Naive thymus-derived CD4-positive, alpha-beta T cell (primary cell): ENCODE measurements at regions not wholly inside any gene's neighbourhood (a gene's known extent, or its start where the extent isn't known, plus 50 kb on each side); places are given as distances from the start of the nearest gene placed in this dataset.

Experiments
- ATAC-seq: fragments of 150-1000 bp; cut with Tn5 transposase; 2 replicates; pipeline ENCODE4 v1.10.0; 2021; ENCODE audit warnings: mild to moderate bottlenecking, moderate library complexity
- CTCF ChIA-PET: fragments of 350-600 bp; sonication (Branson Sonifier 250); formaldehyde crosslinking; loops from one replicate; lab custom pipeline; 2021; ENCODE audit warnings: antibody characterized with exemption; lab: Charles Lee
- POLR2A ChIA-PET: fragments of 350-600 bp; sonication (Branson Sonifier 250); formaldehyde crosslinking; loops from one replicate; lab custom pipeline; 2021; ENCODE audit warnings: antibody characterized with exemption, inconsistent platforms; lab: Charles Lee
- DNase-seq, 9 donors: peaks; one replicate each; pipeline versions ENCODE4 v3.0.0 to v3.0.0-alpha.2; 2020 to 2022; ENCODE audit warnings: mixed read lengths in 1 of 9
- H3K27ac ChIP-seq: one replicate; pipeline ENCODE4 v1.7.0; 2013; ENCODE audit warnings: mild to moderate bottlenecking, low read depth, low read length, moderate library complexity
- H3K27me3 ChIP-seq, 2 donors: one replicate each; pipeline ENCODE4 v1.7.0; 2013; ENCODE audit warnings: low read length in 2 of 2, mild to moderate bottlenecking in 2 of 2, moderate library complexity in 2 of 2; ENCODE audit not compliant: control insufficient read depth in 2 of 2, insufficient read depth in 2 of 2
- H3K36me3 ChIP-seq, 3 experiments: 1 replicate in 2 of 3; 2 replicates in 1 of 3; pipeline ENCODE4 v1.7.0; 2013; ENCODE audit warnings: low read length in 3 of 3, mild to moderate bottlenecking in 3 of 3, moderate library complexity in 1 of 3; ENCODE audit not compliant: insufficient read depth in 3 of 3, control insufficient read depth in 2 of 3
- H3K4me1 ChIP-seq, 2 donors: one replicate each; pipeline ENCODE4 v1.7.0; 2013; ENCODE audit warnings: low read length in 2 of 2, mild to moderate bottlenecking in 2 of 2, moderate library complexity in 1 of 2; ENCODE audit not compliant: control insufficient read depth in 2 of 2, insufficient read depth in 2 of 2
- H3K4me3 ChIP-seq: 2 replicates; pipeline ENCODE4 v1.7.0; 2013; ENCODE audit warnings: mild to moderate bottlenecking, low read length
- H3K9me3 ChIP-seq, 3 experiments: 1 replicate in 2 of 3; 2 replicates in 1 of 3; pipeline ENCODE4 v1.7.0; 2013; ENCODE audit warnings: low read length in 3 of 3; ENCODE audit not compliant: control insufficient read depth in 2 of 3
- H3K27ac Mint-ChIP-seq, 9 donors: one replicate each; pipeline ENCODE4 v1.8.0; 2020 to 2022; ENCODE audit warnings: mixed read lengths in 9 of 9, mild to moderate bottlenecking in 8 of 9, moderate library complexity in 5 of 9, inconsistent platforms in 2 of 9
- H3K27me3 Mint-ChIP-seq, 5 donors: one replicate each; pipeline ENCODE4 v1.8.0; 2021 to 2022; ENCODE audit warnings: mixed read lengths in 5 of 5, mild to moderate bottlenecking in 1 of 5
- H3K36me3 Mint-ChIP-seq, 5 donors: one replicate each; pipeline ENCODE4 v1.8.0; 2020 to 2022; ENCODE audit warnings: mixed read lengths in 5 of 5, mild to moderate bottlenecking in 3 of 5, inconsistent platforms in 1 of 5
- H3K4me1 Mint-ChIP-seq, 7 donors: one replicate each; pipeline ENCODE4 v1.8.0; 2020 to 2022; ENCODE audit warnings: mixed read lengths in 7 of 7, mild to moderate bottlenecking in 3 of 7, inconsistent platforms in 1 of 7
- H3K4me3 Mint-ChIP-seq, 10 donors: one replicate each; pipeline ENCODE4 v1.8.0; 2020 to 2022; ENCODE audit warnings: mild to moderate bottlenecking in 10 of 10, mixed read lengths in 10 of 10, moderate library complexity in 6 of 10, inconsistent platforms in 2 of 10
- H3K9me3 Mint-ChIP-seq, 11 donors: one replicate each; pipeline ENCODE4 v1.8.0; 2020 to 2022; ENCODE audit warnings: mixed read lengths in 11 of 11, mild to moderate bottlenecking in 4 of 11, inconsistent platforms in 1 of 11, moderate library complexity in 1 of 11
- intact Hi-C, 2 donors: fragments of 100-400 bp; cut with micrococcal nuclease; formaldehyde crosslinking; loops; one replicate each; pipeline ENCODE4 v1.15.1; 2023

DNA sequence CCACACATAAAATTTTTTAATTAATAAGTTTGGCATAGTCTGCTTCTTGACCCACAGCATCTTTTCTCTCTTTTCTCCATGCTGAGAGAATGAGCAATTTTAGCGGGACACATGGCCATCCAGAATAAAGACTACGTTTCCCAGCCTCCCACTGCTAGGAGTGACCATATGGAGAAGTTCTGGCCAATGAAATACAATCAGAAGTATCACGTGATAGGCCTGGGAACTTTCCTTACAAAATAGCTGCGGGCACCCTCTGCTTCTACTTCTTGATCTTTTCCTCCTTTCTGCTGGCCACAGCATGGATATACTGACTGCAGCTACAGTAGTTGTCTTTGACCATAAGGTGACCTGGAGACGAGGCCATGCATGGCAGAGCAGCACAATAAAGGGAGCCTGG, 348.0 kb downstream of the BCOR start:
- ChIA-PET POLR2A (no interaction called here), CTCF (no interaction called here)
- H3K27me3 Mint-ChIP-seq: no peaks in the 10 kb centered on the region
- H3K4me3 ChIP-seq: no peak overlapping the region
- DNase-seq (no peak), ATAC-seq (peak; percentile 37)
- no peak overlapping the region for H3K27ac ChIP-seq
- intact Hi-C loops: no loop called here
- no peaks in the 10 kb centered on the region for H3K36me3 Mint-ChIP-seq
- H3K9me3 ChIP-seq: no peaks in the 10 kb centered on the region
- no peak overlapping the region for H3K27ac Mint-ChIP-seq
- H3K36me3 ChIP-seq: no peaks in the 10 kb centered on the region
- H3K4me3 Mint-ChIP-seq: no peak overlapping the region
- peaks cover 0 to 11% (median 6%) of the 10 kb centered on the region in 7 donors for H3K4me1 Mint-ChIP-seq
- no peaks in the 10 kb centered on the region for H3K27me3 ChIP-seq
- H3K9me3 Mint-ChIP-seq: peaks cover 0 to 1% (median 0%) of the 10 kb centered on the region in 11 donors
- peaks cover 0 to 3% of the 10 kb centered on the region in 2 donors for H3K4me1 ChIP-seq

GRCh38 chrX:39750256-39750790, 347.4 kb downstream of the BCOR start:
- Mint-ChIP-seq H3K9me3 (peaks cover 0 to 1% (median 0%) of the 10 kb centered on the region in 11 donors), H3K36me3 (no peaks in the 10 kb centered on the region), H3K4me3 (no peak overlapping the region), H3K27me3 (no peaks in the 10 kb centered on the region), H3K4me1 (peaks cover 0 to 11% (median 6%) of the 10 kb centered on the region in 7 donors), H3K27ac (peak overlapping the region in 1 of 9 donors; percentile 46)
- Histone ChIP-seq H3K27ac (no peak overlapping the region), H3K4me3 (no peak overlapping the region), H3K4me1 (peaks cover 0 to 3% of the 10 kb centered on the region in 2 donors), H3K36me3 (no peaks in the 10 kb centered on the region), H3K9me3 (no peaks in the 10 kb centered on the region), H3K27me3 (no peaks in the 10 kb centered on the region)
- intact Hi-C loops: no loop called here
- DNase-seq: no peak
- POLR2A ChIA-PET: no interaction called here
- CTCF ChIA-PET: no interaction called here
- peak; percentile 40 for ATAC-seq

- Histone ChIP-seq H3K27ac (no peak overlapping the region), H3K27me3 (no peaks in the 10 kb centered on the region), H3K36me3 (no peaks in the 10 kb centered on the region), H3K4me1 (peaks cover 0 to 3% of the 10 kb centered on the region in 2 donors), H3K4me3 (no peak overlapping the region), H3K9me3 (no peaks in the 10 kb centered on the region)
- no peak for DNase-seq
- POLR2A ChIA-PET: no interaction called here
- peaks cover 0 to 1% (median 0%) of the 10 kb centered on the region in 11 donors for H3K9me3 Mint-ChIP-seq
- ATAC-seq: peak; percentile 55
- no peaks in the 10 kb centered on the region for H3K27me3 Mint-ChIP-seq
- CTCF ChIA-PET: no interaction called here
- H3K27ac Mint-ChIP-seq: peak overlapping the region in 1 of 9 donors; percentile 46
- H3K4me3 Mint-ChIP-seq: no peak overlapping the region
- H3K36me3 Mint-ChIP-seq: no peaks in the 10 kb centered on the region
- intact Hi-C loops: no loop called here
- H3K4me1 Mint-ChIP-seq: peaks cover 0 to 11% (median 6%) of the 10 kb centered on the region in 7 donors
These were observed 346.9 kb downstream of the BCOR start for GRCh38 chrX:39750848-39751247.

- ChIA-PET POLR2A (no interaction called here), CTCF (no interaction called here)
- H3K9me3 Mint-ChIP-seq: peaks cover 0 to 1% (median 0%) of the 10 kb centered on the region in 11 donors
- intact Hi-C loops: no loop called here
- H3K9me3 ChIP-seq: no peaks in the 10 kb centered on the region
- H3K27me3 ChIP-seq: no peaks in the 10 kb centered on the region
- peaks cover 0 to 11% (median 6%) of the 10 kb centered on the region in 7 donors for H3K4me1 Mint-ChIP-seq
- no peaks in the 10 kb centered on the region for H3K36me3 Mint-ChIP-seq
- ATAC-seq (no peak), DNase-seq (no peak)
- H3K27ac Mint-ChIP-seq: peak overlapping the region in 3 of 9 donors; percentile 17 to 46 (median 42)
- no peak overlapping the region for H3K4me3 ChIP-seq
- H3K4me1 ChIP-seq: peaks cover 0 to 3% of the 10 kb centered on the region in 2 donors
- H3K27ac ChIP-seq: no peak overlapping the region
- H3K4me3 Mint-ChIP-seq: no peak overlapping the region
- no peaks in the 10 kb centered on the region for H3K36me3 ChIP-seq
- no peaks in the 10 kb centered on the region for H3K27me3 Mint-ChIP-seq
These were observed 344.9 kb downstream of the BCOR start for GRCh38 chrX:39752815-39753214.

DNA sequence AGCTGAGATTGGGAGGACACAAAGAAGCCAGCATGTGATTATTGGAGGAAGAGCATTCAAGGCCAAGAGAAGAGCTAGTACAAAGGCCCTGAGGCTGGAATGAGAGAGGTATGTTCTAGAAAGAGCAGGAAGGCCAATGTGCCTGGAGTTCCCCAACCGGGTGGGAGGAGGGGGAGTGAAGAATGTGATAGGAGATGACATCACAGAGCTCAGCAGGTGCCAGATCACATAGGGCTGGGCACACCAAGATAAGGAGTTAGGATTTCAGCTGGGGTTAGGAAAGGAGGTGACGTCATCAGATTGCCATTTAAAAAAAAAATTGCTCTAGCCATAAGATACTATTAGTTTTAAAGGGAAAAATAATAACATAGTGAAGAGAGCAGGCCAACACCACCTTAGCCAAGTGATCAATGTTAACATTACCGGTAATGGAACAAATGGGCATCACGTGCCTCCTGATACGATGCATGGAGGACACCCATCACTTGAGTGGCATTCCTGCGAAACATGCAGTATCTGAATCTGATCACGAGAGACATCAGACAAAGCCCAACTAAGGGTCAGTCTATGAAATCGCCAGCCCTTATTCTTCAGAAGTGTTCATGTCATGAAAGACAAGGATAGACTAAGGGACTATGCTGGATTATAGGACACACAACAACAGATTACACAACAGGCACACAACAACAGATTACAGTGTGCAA, 344.3 kb downstream of the BCOR start:
- H3K27ac Mint-ChIP-seq: peak overlapping the region in 3 of 9 donors; percentile 17 to 46 (median 42)
- CTCF ChIA-PET: no interaction called here
- peaks cover 0 to 3% of the 10 kb centered on the region in 2 donors for H3K4me1 ChIP-seq

GRCh38 chrX:39755143-39756032, 342.4 kb downstream of the BCOR start:
- ChIA-PET CTCF (no interaction called here), POLR2A (interaction anchor here (0.6 kb wide), 1 partner anchor 678 kb away, joined by 4 read pairs; no protein-coding TSS in a partner anchor)
- no peaks in the 10 kb centered on the region for H3K36me3 Mint-ChIP-seq
- Histone ChIP-seq H3K27ac (no peak overlapping the region), H3K27me3 (no peaks in the 10 kb centered on the region), H3K9me3 (no peaks in the 10 kb centered on the region), H3K4me3 (no peak overlapping the region), H3K36me3 (no peaks in the 10 kb centered on the region), H3K4me1 (peaks cover 0 to 3% of the 10 kb centered on the region in 2 donors)
- H3K27ac Mint-ChIP-seq: no peak overlapping the region
- peaks cover 0 to 12% (median 6%) of the 10 kb centered on the region in 7 donors for H3K4me1 Mint-ChIP-seq
- no peak overlapping the region for H3K4me3 Mint-ChIP-seq
- DNase-seq: no peak
- intact Hi-C loops: no loop called here
- peaks cover 0 to 1% (median 0%) of the 10 kb centered on the region in 11 donors for H3K9me3 Mint-ChIP-seq
- no peak for ATAC-seq
- no peaks in the 10 kb centered on the region for H3K27me3 Mint-ChIP-seq

More for the DNA sequence above, 344.3 kb downstream of the BCOR start:
- H3K9me3 Mint-ChIP-seq: peaks cover 0 to 1% (median 0%) of the 10 kb centered on the region in 11 donors
- no peaks in the 10 kb centered on the region for H3K36me3 Mint-ChIP-seq
- intact Hi-C loops: no loop called here
- H3K4me1 Mint-ChIP-seq: peaks cover 0 to 12% (median 6%) of the 10 kb centered on the region in 7 donors
- POLR2A ChIA-PET: interaction anchor here (0.8 kb wide), 1 partner anchor 23 kb away, joined by 3 read pairs; no protein-coding TSS in a partner anchor
- H3K27ac ChIP-seq: no peak overlapping the region
- no peaks in the 10 kb centered on the region for H3K36me3 ChIP-seq
- ATAC-seq (no peak), DNase-seq (no peak)
- no peaks in the 10 kb centered on the region for H3K27me3 Mint-ChIP-seq
- no peaks in the 10 kb centered on the region for H3K27me3 ChIP-seq
- H3K4me3 Mint-ChIP-seq: no peak overlapping the region
- no peak overlapping the region for H3K4me3 ChIP-seq
- H3K9me3 ChIP-seq: no peaks in the 10 kb centered on the region
